Astrocyte (in vitro differentiated cells and primary cell): ENCODE measurements at regions not wholly inside any gene's neighbourhood (a gene's known extent, or its start where the extent isn't known, plus 50 kb on each side); places are given as distances from the start of the nearest gene placed in this dataset.

Experiments
- DNase-seq: peaks from one replicate; pipeline ENCODE4 v3.0.0-alpha.2; 2010; ENCODE audit warnings: low read depth
- FAIRE-seq: peaks from 2 replicates; lab custom pipeline; 2011; peaks lifted over from hg19 to GRCh38; lab: Jason Lieb, UNC
- H2AFZ ChIP-seq: 2 replicates; pipeline ENCODE4 v1.6.0; 2012; ENCODE audit warnings: low read depth, low read length, inconsistent platforms
- H3K27ac ChIP-seq: 2 replicates; pipeline ENCODE4 v1.5.1; 2011; ENCODE audit warnings: low read depth, low read length, inconsistent platforms
- H3K27me3 ChIP-seq: 2 replicates; pipeline ENCODE4 v1.6.0; 2011; ENCODE audit warnings: low read length, inconsistent platforms; ENCODE audit not compliant: insufficient read depth
- H3K36me3 ChIP-seq: 2 replicates; pipeline ENCODE4 v1.5.1; 2011; ENCODE audit warnings: low read length, inconsistent platforms; ENCODE audit not compliant: insufficient read depth
- H3K4me1 ChIP-seq: 2 replicates; pipeline ENCODE4 v1.5.1; 2011; ENCODE audit warnings: low read length, inconsistent platforms; ENCODE audit not compliant: insufficient read depth
- H3K4me2 ChIP-seq: 2 replicates; pipeline ENCODE4 v1.6.0; 2012; ENCODE audit warnings: low read length, inconsistent platforms
- H3K4me3 ChIP-seq: 2 replicates; pipeline ENCODE4 v1.5.1; 2011; ENCODE audit warnings: low read depth, mild to moderate bottlenecking, low read length, inconsistent platforms; ENCODE audit not compliant: insufficient read depth
- H3K79me2 ChIP-seq: 2 replicates; pipeline ENCODE4 v1.6.0; 2012; ENCODE audit warnings: mild to moderate bottlenecking, low read length, inconsistent platforms; ENCODE audit not compliant: insufficient read depth
- H3K9ac ChIP-seq: 2 replicates; pipeline ENCODE4 v1.6.0; 2012; ENCODE audit warnings: mild to moderate bottlenecking, low read length, inconsistent platforms
- H3K9me3 ChIP-seq: 2 replicates; pipeline ENCODE4 v1.5.1; 2012; ENCODE audit warnings: low read depth, mild to moderate bottlenecking, low read length, inconsistent platforms; ENCODE audit not compliant: insufficient read depth
- H4K20me1 ChIP-seq: 2 replicates; pipeline ENCODE4 v1.6.0; 2012; ENCODE audit warnings: low read length, inconsistent platforms; ENCODE audit not compliant: insufficient read depth
- H3K27ac Mint-ChIP-seq: one replicate; pipeline ENCODE4 v1.8.0; 2021; ENCODE audit warnings: mild to moderate bottlenecking, mixed read lengths; ENCODE audit not compliant: unreplicated experiment
- H3K27me3 Mint-ChIP-seq: one replicate; pipeline ENCODE4 v1.8.0; 2021; ENCODE audit warnings: low read depth, mixed read lengths; ENCODE audit not compliant: unreplicated experiment
- H3K36me3 Mint-ChIP-seq: one replicate; pipeline ENCODE4 v1.8.0; 2021; ENCODE audit warnings: low read depth, mixed read lengths; ENCODE audit not compliant: unreplicated experiment
- H3K4me1 Mint-ChIP-seq: one replicate; pipeline ENCODE4 v1.8.0; 2021; ENCODE audit warnings: low read depth, mixed read lengths; ENCODE audit not compliant: unreplicated experiment
- H3K4me3 Mint-ChIP-seq: one replicate; pipeline ENCODE4 v1.8.0; 2021; ENCODE audit warnings: mild to moderate bottlenecking, moderate library complexity, mixed read lengths; ENCODE audit not compliant: unreplicated experiment
- H3K9me3 Mint-ChIP-seq: one replicate; pipeline ENCODE4 v1.8.0; 2021; ENCODE audit warnings: mild to moderate bottlenecking, mixed read lengths; ENCODE audit not compliant: unreplicated experiment
- CTCF ChIP-seq: IDR thresholded peaks from 2 replicates; pipeline ENCODE4 v1.5.1; 2011; ENCODE audit warnings: low read depth, mild to moderate bottlenecking, inconsistent platforms, low read length, moderate library complexity; ENCODE audit not compliant: insufficient read depth
- EZH2 ChIP-seq: IDR thresholded peaks from 2 replicates; pipeline ENCODE4 v1.6.1; 2012; ENCODE audit warnings: mild to moderate bottlenecking, low read length, inconsistent platforms; ENCODE audit not compliant: insufficient read depth

- TF ChIP-seq CTCF: no peak
- no peak for TF ChIP-seq EZH2
- DNase-seq (no peak), FAIRE-seq (no peak)
- H3K4me3 ChIP-seq: no peak overlapping the region
- H3K27me3 ChIP-seq: no peaks in the 10 kb centered on the region
- no peaks in the 10 kb centered on the region for H3K79me2 ChIP-seq
- H3K9ac ChIP-seq: no peak overlapping the region
- Mint-ChIP-seq H3K27me3 (no peaks in the 10 kb centered on the region), H3K4me3 (no peak overlapping the region), H3K9me3 (peaks cover 3% of the 10 kb centered on the region), H3K27ac (no peak overlapping the region), H3K36me3 (no peaks in the 10 kb centered on the region), H3K4me1 (no peaks in the 10 kb centered on the region)
- no peaks in the 10 kb centered on the region for H3K4me1 ChIP-seq
- no peak overlapping the region for H3K27ac ChIP-seq
- no peak overlapping the region for H3K4me2 ChIP-seq
- H4K20me1 ChIP-seq: no peaks in the 10 kb centered on the region
- no peaks in the 10 kb centered on the region for H3K9me3 ChIP-seq
- no peaks in the 10 kb centered on the region for H3K36me3 ChIP-seq
- no peak overlapping the region for H2AFZ ChIP-seq
These were observed 179.7 kb upstream of the LRRC7 start for GRCh38 chr1:69388044-69388443.

- Mint-ChIP-seq H3K4me3 (no peak overlapping the region), H3K27me3 (no peaks in the 10 kb centered on the region), H3K9me3 (no peaks in the 10 kb centered on the region), H3K36me3 (no peaks in the 10 kb centered on the region), H3K27ac (no peak overlapping the region), H3K4me1 (peaks cover 12% of the 10 kb centered on the region)
- no peak for DNase-seq
- H3K4me3 ChIP-seq: no peak overlapping the region
- H3K4me1 ChIP-seq: no peaks in the 10 kb centered on the region
- no peak for FAIRE-seq
- H4K20me1 ChIP-seq: no peaks in the 10 kb centered on the region
- no peaks in the 10 kb centered on the region for H3K79me2 ChIP-seq
- no peaks in the 10 kb centered on the region for H3K36me3 ChIP-seq
- no peak overlapping the region for H3K27ac ChIP-seq
- H3K4me2 ChIP-seq: no peak overlapping the region
- no peak for TF ChIP-seq EZH2
- TF ChIP-seq CTCF: no peak
- H3K27me3 ChIP-seq: no peaks in the 10 kb centered on the region
- no peak overlapping the region for H3K9ac ChIP-seq
- no peak overlapping the region for H2AFZ ChIP-seq
- no peaks in the 10 kb centered on the region for H3K9me3 ChIP-seq
These were observed 167.6 kb upstream of the LRRC7 start for GRCh38 chr1:69400128-69400527.

GRCh38 chr1:69401879-69402278 lies 165.8 kb upstream of the LRRC7 start:
- no peak overlapping the region for H3K4me2 ChIP-seq
- H3K9me3 Mint-ChIP-seq: no peaks in the 10 kb centered on the region
- peaks cover 12% of the 10 kb centered on the region for H3K4me1 Mint-ChIP-seq
- H3K27me3 ChIP-seq: no peaks in the 10 kb centered on the region
- no peak for TF ChIP-seq EZH2
- TF ChIP-seq CTCF: no peak
- H4K20me1 ChIP-seq: no peaks in the 10 kb centered on the region
- no peak overlapping the region for H3K27ac Mint-ChIP-seq
- no peaks in the 10 kb centered on the region for H3K36me3 Mint-ChIP-seq
- H3K9ac ChIP-seq: no peak overlapping the region
- H3K9me3 ChIP-seq: no peaks in the 10 kb centered on the region
- no peak overlapping the region for H3K4me3 Mint-ChIP-seq
- H3K36me3 ChIP-seq: no peaks in the 10 kb centered on the region
- no peak overlapping the region for H2AFZ ChIP-seq
- no peaks in the 10 kb centered on the region for H3K79me2 ChIP-seq
- FAIRE-seq (no peak), DNase-seq (peak; percentile 6)
- H3K27ac ChIP-seq: no peak overlapping the region
- H3K27me3 Mint-ChIP-seq: no peaks in the 10 kb centered on the region
- H3K4me3 ChIP-seq: no peak overlapping the region
- H3K4me1 ChIP-seq: no peaks in the 10 kb centered on the region
